HL-60 (cell line): ENCODE measurements at regions not wholly inside any gene's neighbourhood (a gene's known extent, or its start where the extent isn't known, plus 50 kb on each side); places are given as distances from the start of the nearest gene placed in this dataset.

Experiments
- DNase-seq, 2 experiments: peaks; one replicate each; pipeline ENCODE4 v3.0.0-alpha.2; 2010 to 2020; ENCODE audit warnings: low read depth in 1 of 2, low spot score in 1 of 2
- H3K27ac ChIP-seq: fragments of 250-450 bp; sonication (Bioruptor Pico); replicated peaks from 2 replicates; pipeline ENCODE4 v1.5.1; 2020; ENCODE audit warnings: mild to moderate bottlenecking, moderate library complexity
- H3K27me3 ChIP-seq: fragments of 250-450 bp; sonication (Bioruptor Pico); 2 replicates; pipeline ENCODE4 v1.5.1; 2021; ENCODE audit warnings: mild to moderate bottlenecking, moderate library complexity; ENCODE audit not compliant: insufficient read depth, poor library complexity, severe bottlenecking
- H3K4me3 ChIP-seq: replicated peaks from 2 replicates; pipeline ENCODE4 v1.5.1; 2011; ENCODE audit warnings: mild to moderate bottlenecking, control low read depth, low read length; ENCODE audit not compliant: insufficient read depth
- GABPA ChIP-seq: IDR thresholded peaks from 2 replicates; pipeline ENCODE4 v1.6.1; 2012; ENCODE audit warnings: low read depth
- POLR2AphosphoS5 ChIP-seq: IDR thresholded peaks from 2 replicates; pipeline ENCODE4 v1.6.1; 2012; ENCODE audit warnings: low read depth
- SPI1 ChIP-seq: IDR thresholded peaks from 2 replicates; pipeline ENCODE4 v1.6.1; 2012; ENCODE audit warnings: low read depth, mild to moderate bottlenecking, borderline replicate concordance
- TF ChIP-seq, protein P1 (sequence below): IDR thresholded peaks from one replicate; pipeline ENCODE4 v1.5.1; 2011; ENCODE audit warnings: low read length, control low read depth, inconsistent platforms; ENCODE audit not compliant: insufficient read depth
- TF ChIP-seq, protein P2 (sequence below): IDR thresholded peaks from 2 replicates; pipeline ENCODE4 v1.6.1; 2012; ENCODE audit warnings: low read depth; ENCODE audit not compliant: insufficient replicate concordance

DNA sequence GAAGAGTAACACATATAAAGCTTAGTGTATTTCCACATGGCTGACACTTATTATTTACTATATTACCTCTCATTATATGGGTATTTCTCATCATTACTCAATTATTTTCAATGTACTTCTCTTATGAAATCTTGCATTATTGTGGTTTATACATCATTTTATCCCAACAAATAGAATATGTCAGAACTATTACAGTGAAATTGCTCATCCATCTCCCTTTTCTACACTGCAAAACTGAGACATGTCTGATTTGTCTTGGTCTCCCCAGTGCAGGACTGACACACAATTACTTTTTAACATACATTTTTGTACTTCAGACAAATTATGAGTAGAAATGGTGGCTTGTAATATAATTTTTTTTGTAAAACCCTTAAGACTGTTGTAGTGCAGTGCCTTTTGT, 600.9 kb downstream of the PLCL1 start:
- peaks cover 4% of the 10 kb centered on the region for H3K27me3 ChIP-seq
- no peak overlapping the region for H3K27ac ChIP-seq
- DNase-seq: no peak
- TF ChIP-seq POLR2AphosphoS5 (no peak), SPI1 (no peak), GABPA (no peak)
- TF ChIP-seq, protein P1, sequence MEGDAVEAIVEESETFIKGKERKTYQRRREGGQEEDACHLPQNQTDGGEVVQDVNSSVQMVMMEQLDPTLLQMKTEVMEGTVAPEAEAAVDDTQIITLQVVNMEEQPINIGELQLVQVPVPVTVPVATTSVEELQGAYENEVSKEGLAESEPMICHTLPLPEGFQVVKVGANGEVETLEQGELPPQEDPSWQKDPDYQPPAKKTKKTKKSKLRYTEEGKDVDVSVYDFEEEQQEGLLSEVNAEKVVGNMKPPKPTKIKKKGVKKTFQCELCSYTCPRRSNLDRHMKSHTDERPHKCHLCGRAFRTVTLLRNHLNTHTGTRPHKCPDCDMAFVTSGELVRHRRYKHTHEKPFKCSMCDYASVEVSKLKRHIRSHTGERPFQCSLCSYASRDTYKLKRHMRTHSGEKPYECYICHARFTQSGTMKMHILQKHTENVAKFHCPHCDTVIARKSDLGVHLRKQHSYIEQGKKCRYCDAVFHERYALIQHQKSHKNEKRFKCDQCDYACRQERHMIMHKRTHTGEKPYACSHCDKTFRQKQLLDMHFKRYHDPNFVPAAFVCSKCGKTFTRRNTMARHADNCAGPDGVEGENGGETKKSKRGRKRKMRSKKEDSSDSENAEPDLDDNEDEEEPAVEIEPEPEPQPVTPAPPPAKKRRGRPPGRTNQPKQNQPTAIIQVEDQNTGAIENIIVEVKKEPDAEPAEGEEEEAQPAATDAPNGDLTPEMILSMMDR: no peak
- TF ChIP-seq, protein P2, sequence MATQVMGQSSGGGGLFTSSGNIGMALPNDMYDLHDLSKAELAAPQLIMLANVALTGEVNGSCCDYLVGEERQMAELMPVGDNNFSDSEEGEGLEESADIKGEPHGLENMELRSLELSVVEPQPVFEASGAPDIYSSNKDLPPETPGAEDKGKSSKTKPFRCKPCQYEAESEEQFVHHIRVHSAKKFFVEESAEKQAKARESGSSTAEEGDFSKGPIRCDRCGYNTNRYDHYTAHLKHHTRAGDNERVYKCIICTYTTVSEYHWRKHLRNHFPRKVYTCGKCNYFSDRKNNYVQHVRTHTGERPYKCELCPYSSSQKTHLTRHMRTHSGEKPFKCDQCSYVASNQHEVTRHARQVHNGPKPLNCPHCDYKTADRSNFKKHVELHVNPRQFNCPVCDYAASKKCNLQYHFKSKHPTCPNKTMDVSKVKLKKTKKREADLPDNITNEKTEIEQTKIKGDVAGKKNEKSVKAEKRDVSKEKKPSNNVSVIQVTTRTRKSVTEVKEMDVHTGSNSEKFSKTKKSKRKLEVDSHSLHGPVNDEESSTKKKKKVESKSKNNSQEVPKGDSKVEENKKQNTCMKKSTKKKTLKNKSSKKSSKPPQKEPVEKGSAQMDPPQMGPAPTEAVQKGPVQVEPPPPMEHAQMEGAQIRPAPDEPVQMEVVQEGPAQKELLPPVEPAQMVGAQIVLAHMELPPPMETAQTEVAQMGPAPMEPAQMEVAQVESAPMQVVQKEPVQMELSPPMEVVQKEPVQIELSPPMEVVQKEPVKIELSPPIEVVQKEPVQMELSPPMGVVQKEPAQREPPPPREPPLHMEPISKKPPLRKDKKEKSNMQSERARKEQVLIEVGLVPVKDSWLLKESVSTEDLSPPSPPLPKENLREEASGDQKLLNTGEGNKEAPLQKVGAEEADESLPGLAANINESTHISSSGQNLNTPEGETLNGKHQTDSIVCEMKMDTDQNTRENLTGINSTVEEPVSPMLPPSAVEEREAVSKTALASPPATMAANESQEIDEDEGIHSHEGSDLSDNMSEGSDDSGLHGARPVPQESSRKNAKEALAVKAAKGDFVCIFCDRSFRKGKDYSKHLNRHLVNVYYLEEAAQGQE: no peak
- no peak overlapping the region for H3K4me3 ChIP-seq

DNA sequence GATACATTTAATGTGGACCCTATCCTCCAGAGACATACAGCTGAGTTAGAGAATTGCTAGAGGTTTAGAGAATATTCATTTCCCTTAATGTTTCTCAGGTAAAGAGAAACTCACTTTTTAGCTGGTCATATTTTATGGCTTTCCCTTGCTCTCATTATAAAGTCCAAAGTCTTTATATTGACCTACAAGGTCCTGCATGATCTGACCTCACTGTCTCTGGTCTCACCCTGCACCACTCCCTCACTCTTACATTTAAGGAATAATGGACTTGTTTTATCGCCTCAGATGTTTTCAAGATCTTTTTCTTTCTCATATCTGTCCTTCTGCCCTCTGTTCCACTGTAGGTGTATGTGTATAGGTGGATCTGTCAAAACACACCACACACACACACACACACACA, 597.3 kb downstream of the PLCL1 start:
- no peak overlapping the region for H3K27ac ChIP-seq
- TF ChIP-seq, protein P1: no peak
- TF ChIP-seq, protein P2: no peak
- TF ChIP-seq SPI1 (no peak), GABPA (no peak), POLR2AphosphoS5 (no peak)
- no peaks in the 10 kb centered on the region for H3K27me3 ChIP-seq
- DNase-seq: no peak
- no peak overlapping the region for H3K4me3 ChIP-seq

DNA sequence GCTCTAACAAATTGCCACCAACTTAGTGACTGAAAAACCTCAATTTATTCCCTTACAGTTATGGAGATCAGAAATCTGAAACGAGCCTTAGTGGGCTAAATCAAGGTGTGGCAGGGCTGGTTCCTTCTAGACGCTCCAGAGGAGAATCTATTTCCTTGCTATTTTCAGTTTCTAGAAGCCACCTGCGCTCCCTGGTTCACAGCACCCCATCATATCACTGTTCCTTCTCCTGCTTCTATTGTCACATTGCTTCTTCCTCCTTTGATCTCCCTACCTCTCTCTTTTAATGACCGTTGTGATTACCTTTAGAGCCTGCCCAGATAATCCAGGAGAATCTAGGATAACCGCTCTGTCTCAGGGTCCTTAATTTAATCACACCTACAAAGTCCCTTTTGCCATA, 596.6 kb downstream of the PLCL1 start:
- H3K27ac ChIP-seq: no peak overlapping the region
- no peaks in the 10 kb centered on the region for H3K27me3 ChIP-seq
- no peak overlapping the region for H3K4me3 ChIP-seq
- no peak for TF ChIP-seq GABPA
- TF ChIP-seq POLR2AphosphoS5: no peak
- TF ChIP-seq, protein P1: no peak
- TF ChIP-seq SPI1: no peak
- TF ChIP-seq, protein P2: no peak
- no peak for DNase-seq
